ENCODE measurements at regions not wholly inside any gene's neighbourhood (a gene's known extent, or its start where the extent isn't known, plus 50 kb on each side); places are given as distances from the start of the nearest gene placed in this dataset.

- DNase-seq (ENCODE audit: low read depth): no peak
These were observed 135.5 kb upstream of the PKDCC start for GRCh38 chr2:41912337-41912736.

- no peak for DNase-seq (ENCODE audit: low read depth)
These were observed 135.0 kb upstream of the PKDCC start for GRCh38 chr2:41912776-41913175.

DNA sequence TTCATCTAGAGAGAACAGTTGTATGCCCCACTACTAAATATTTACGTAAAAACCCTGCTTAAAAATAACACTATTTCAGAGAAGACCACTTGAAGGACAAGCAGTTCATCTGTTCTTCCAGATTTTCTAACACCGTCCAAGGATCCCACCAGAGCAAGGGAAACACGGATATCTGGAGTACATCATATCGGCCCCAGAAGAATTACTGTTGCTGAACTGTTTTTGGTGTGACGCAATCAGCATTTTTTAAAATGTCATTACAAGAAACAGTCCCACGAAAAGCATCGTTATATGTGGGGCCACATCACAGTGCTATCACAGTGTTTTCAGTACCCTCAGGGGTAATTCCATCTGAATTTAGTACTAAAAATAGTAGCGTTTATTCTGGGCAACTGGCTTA, 134.5 kb upstream of the PKDCC start:
- no peak for DNase-seq (ENCODE audit: low read depth)

DNA sequence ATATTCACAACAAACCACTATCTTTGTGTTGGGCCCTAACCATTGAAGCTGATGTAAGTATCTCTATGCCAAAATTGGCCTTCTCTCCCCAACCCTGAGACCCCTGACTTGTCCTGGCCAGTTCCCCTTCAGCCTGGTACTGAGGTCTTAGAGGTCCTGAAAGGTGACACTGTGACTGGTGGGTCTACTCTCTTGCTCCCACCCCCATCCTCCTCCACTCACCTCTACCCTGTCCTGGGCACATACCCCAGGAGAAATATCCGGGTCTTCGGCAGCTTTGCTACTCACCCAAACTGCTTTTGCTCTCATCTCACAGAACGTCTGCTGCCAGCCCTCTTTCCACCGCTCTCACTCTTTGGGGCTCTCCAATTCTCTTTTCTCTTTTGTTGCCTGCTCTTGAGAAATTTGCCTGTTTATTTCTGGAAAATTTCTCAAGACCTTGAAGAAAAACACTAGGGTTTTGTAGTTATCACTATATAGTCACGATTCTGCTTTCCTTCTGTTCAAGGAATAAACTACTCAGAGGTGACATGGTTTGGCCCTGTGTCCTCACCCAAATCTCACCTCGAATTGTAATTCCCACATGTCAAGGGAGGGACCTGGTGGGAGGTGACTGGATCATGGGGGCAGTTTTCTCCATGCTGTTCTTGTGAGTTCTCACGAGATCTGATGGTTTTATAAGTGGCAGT, 133.8 kb upstream of the PKDCC start:
- no peak for DNase-seq (ENCODE audit: low read depth)

DNA sequence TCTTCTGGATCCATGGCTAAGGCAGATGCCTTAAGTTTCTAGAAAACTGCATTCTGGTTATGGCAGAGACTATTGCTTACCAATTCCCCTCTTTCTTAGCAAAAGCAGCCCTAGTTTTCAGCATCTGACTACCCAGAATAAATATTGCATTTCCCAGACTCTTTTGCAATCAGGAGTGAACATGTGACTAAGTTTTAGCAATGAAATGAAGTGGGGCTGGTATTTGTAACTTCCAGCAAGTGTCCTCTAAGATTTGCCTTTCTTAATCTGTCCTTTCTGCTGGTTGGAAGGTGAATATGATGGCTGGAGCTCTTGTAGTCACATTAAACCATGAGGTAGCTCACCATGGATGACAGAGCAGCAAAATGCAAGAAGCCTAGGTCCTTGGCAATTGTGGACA, 132.9 kb upstream of the PKDCC start:
- no peak for DNase-seq (ENCODE audit: low read depth)

GRCh38 chr2:41916177-41916576, 131.6 kb upstream of the PKDCC start:
- DNase-seq (ENCODE audit: low read depth): no peak

DNA sequence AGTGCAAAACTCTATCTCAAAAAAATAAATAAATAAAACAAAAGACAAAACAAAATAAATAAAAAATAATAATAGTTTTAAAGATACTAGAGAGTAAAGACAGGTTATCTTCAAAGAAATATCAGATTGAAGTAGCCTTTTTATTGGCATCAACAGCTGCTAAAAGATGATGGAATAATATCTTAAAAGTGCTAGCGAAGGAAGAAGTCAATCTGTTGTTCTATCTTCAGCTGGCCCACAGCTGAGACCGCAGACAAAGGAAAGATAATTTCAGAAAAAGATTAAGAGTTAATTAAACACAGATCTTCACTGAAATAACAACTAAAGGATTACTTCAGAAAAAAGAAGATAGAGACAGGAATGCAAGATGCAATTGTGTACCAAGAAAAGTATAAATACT, 130.2 kb upstream of the PKDCC start:
- no peak for DNase-seq (ENCODE audit: low read depth)

- no peak for DNase-seq (ENCODE audit: low read depth)
These were observed 128.7 kb upstream of the PKDCC start for GRCh38 chr2:41919135-41919534.

DNA sequence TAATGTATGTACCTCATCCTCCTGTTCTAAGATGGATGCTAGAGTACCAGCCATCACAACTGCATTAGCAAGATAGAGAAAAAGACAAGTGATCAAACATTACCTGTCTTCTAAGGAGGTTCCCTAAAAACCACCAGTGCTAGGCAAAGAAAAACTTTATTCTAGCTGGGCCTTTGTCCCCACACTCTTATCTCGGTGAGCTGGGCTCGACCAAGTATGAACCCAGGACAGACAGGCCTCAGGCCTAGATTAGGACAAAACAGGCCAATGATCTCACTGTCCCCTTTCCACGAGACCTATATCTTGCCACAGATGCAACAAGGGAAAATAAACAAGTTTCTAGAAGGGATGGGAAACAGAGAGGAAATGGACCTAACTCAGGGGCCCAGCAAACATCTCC, 127.6 kb upstream of the PKDCC start:
- no peak for DNase-seq (ENCODE audit: low read depth)

DNA sequence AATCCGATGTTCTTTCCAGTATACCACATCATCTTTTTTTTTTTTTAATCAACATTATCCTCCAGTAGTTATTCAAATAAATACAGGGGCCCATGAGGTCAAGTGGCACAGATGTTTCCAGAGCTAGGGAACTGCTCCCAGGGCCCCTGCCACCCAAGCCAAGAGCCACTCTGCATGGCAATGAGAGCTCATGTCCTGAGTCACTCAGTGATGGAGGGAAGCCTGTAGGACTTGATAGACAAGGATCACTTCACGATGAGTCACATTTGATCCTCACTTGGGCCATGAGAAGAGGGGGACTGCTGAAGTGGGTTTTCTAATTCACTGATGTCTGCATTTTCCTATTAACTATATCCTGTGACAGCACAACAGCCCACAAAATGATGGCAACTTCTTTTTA, 127.0 kb upstream of the PKDCC start:
- DNase-seq (ENCODE audit: low read depth): no peak

- peak; percentile 60 for DNase-seq (ENCODE audit: low read depth)
These were observed 125.6 kb upstream of the PKDCC start for GRCh38 chr2:41922177-41922576.

DNA sequence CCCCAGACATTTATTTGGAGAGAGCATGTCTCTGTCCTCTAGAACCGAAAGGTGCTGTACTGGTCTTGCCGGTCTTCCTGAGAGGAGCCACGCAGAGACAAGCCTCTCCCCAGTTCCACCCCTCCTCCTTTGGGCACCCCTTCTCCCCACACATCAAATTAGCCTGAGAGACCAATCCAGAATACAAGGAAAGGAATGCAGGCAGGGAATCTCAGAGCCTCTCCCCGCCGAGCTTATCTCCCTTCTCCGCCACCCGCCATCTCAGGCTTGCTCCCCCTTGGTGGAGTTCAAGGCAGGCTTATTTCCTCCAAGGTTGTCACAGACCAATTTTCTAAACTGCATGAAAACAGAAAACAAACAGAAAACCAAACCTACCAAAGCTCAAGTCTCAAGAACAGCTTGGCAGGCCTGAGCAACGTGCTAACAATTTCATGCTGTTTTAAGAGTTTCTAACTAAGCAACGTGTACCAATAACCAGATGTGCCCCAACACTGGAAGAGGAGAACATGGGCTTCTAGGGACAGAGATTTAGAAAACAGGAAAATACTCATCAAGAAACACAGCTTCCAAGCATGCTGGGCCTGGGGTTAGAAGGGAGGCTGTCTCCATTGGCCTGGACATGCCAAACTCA, 124.5 kb upstream of the PKDCC start:
- no peak for DNase-seq (ENCODE audit: low read depth)

GRCh38 chr2:41924024-41924423, 123.8 kb upstream of the PKDCC start:
- no peak for DNase-seq (ENCODE audit: low read depth)

DNA sequence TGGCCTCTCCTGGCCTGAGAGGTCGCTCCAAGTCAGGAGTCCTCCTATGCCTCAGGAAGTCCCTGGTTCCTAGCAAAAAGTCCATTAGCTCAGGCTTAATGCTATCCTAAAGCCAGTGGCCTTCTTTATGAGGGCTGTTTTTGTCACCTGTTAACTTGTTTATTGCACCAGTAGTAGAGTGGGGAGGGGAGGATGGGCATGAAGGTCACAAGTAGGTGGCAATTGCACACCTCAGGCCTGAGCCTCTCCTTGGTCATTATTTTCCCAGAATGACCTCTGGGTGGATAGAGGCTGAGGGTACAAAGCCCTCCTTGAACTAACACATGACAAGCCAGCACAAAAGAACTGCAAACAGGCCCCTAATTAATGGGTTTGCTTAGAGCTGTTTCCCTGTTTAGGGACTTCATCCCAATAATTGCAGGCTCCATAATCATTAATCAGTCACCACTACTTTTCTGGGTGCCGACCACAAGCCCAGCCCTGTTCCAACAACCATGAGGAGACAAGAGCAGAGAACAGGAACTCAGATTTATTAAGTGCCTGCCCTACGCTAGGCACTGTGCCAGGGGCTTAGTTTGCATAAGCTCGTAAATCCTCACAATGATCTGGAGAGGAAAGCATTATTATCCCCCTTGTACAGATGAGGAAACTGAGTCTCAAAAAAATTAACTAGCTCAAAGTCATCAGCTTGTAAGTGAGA, 123.0 kb upstream of the PKDCC start:
- DNase-seq (ENCODE audit: low read depth): no peak

- no peak for DNase-seq (ENCODE audit: low read depth)
These were observed 122.1 kb upstream of the PKDCC start for GRCh38 chr2:41925712-41926111.

- DNase-seq (ENCODE audit: low read depth): peak; percentile 65
These were observed 120.9 kb upstream of the PKDCC start for GRCh38 chr2:41926614-41927580.

DNA sequence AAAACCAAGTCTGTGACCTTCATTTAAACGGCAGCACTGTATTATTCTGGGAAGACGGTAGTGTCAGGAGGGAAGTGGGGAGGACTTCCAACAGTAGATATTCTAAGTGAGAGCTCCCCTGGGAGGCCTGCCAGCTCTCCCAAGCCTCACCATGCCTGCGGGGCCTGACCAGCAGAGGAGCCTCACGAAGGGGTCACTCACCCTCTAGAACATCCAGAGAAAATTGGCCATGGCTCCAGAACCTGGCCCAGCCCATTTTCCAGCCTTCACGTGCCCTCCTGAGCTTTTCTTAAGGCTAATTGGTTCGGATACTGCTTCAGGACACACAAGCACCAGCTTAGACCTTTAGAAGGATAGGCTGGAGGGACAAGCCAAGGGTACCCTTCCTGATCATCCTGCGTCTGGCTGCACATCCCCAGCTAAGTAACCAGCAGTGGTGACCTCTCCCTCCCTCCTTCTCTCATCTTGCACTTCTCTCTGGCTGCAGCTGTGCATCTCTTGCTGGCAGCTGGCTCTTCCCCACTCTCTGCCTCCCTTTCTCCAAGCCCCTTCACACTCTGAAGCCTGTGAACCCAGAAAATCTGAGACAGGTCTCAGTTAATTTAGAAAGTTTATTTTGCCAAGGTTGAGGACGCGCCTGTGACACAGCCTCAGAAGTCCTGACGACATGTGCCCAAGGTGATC, 120.1 kb upstream of the PKDCC start:
- no peak for DNase-seq (ENCODE audit: low read depth)

DNA sequence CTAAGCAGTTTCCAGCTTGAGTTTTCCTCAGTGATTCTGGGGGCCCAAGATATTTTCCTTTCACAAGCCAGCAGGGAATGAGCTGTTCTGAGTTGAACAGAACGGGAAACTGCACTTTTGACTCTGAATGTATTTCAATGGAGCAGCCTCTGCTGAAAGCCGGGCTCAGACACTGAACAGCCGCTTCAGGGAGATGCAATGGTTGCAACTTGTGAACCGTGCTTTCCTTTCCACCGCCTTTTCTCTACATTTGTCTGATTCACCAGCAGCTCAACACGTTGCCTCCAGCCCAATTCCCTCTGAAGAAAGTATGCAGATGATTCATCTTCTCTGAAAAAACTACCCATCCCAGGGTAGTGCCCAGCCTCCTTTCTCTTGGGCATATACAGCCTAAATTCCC, 119.3 kb upstream of the PKDCC start:
- peak; percentile 79 for DNase-seq (ENCODE audit: low read depth)

DNA sequence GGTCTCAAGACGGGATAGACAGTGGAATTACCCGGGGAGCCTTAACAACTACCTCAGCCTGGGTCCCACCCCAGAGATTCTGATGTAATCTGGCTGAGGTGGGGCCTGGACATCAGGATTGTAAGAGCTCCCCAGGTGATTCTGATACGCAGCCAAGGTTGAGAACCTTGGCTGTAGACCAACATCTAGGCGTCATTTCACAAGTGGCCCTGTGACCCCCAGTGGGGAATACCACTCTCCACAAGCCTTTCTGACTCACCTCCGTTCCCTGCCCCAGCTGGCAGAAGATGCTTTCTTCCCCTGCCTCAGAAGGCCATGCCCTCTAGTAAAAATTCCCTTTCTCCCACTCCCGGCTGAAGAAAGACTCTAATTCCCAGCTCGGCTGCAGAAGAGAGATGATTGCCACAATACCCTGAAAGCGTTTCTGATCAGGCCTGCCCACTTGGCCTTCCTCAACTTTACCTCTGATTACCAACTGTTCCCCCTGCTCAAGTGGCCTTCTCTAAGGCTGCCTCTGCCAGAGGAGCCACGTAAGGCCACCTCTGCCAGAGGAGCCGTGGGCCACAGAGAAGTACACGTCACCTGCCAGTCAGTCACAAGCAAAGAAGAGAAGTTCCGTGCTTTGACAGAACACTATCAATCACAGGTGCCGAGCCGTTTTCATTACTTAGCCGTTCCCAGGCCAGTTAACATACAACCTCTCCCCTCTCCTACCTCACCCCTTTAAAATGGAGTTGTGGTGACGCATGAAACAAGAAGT, 116.8 kb upstream of the PKDCC start:
- peak; percentile 92 for DNase-seq (ENCODE audit: low read depth)

GRCh38 chr2:41932241-41933045, 115.4 kb upstream of the PKDCC start:
- no peak for DNase-seq (ENCODE audit: low read depth)

Measured in renal cortical epithelial cell (primary cell).